MV-4-11 (cell line): ENCODE measurements at regions not wholly inside any gene's neighbourhood (a gene's known extent, or its start where the extent isn't known, plus 50 kb on each side); places are given as distances from the start of the nearest gene placed in this dataset.

Experiments used
- DNase-seq: peaks from one replicate; lab custom pipeline; 2025; lab: John Stamatoyannopoulos, UW

- DNase-seq, result no peak
Measured at GRCh38 chr6:1029141-1029540, 282.8 kb upstream of the FOXQ1 start.

GRCh38 chr6:1028723-1029122, 283.2 kb upstream of the FOXQ1 start:
- DNase-seq, result no peak

- DNase-seq, result no peak
Measured at GRCh38 chr6:1027795-1028569, 283.9 kb upstream of the FOXQ1 start.

- DNase-seq, result no peak
Measured at GRCh38 chr6:1027109-1027794, 284.6 kb upstream of the FOXQ1 start.

GRCh38 chr6:1025821-1026220, 286.1 kb upstream of the FOXQ1 start:
- DNase-seq, result no peak

GRCh38 chr6:1024587-1024986, 287.3 kb upstream of the FOXQ1 start:
- DNase-seq, result no peak

- DNase-seq, result no peak
Measured at GRCh38 chr6:1024161-1024560, 287.7 kb upstream of the FOXQ1 start.

- no peak for DNase-seq
Measured at GRCh38 chr6:1023229-1023628, 288.7 kb upstream of the FOXQ1 start.

GRCh38 chr6:1022719-1023118, 289.2 kb upstream of the FOXQ1 start:
- no peak for DNase-seq

GRCh38 chr6:1020837-1021236, 291.1 kb upstream of the FOXQ1 start:
- DNase-seq, result no peak

- DNase-seq, result no peak
Measured at GRCh38 chr6:1020133-1020532, 291.8 kb upstream of the FOXQ1 start.

GRCh38 chr6:1018041-1018440, 293.9 kb upstream of the FOXQ1 start:
- DNase-seq, result no peak

- no peak for DNase-seq
Measured at GRCh38 chr6:1016329-1017302, 295.3 kb upstream of the FOXQ1 start.

- no peak for DNase-seq
Measured at GRCh38 chr6:1015825-1016224, 296.1 kb upstream of the FOXQ1 start.

GRCh38 chr6:1014431-1014807, 297.5 kb upstream of the FOXQ1 start:
- no peak for DNase-seq

GRCh38 chr6:1013656-1014430, 298.1 kb upstream of the FOXQ1 start:
- no peak for DNase-seq

- no peak for DNase-seq
Measured at GRCh38 chr6:1009103-1009502, 302.8 kb upstream of the FOXQ1 start.

GRCh38 chr6:1007159-1007558, 304.7 kb upstream of the FOXQ1 start:
- DNase-seq, result no peak

- DNase-seq, result no peak
Measured at GRCh38 chr6:1004885-1005630, 306.8 kb upstream of the FOXQ1 start.

GRCh38 chr6:1003394-1004160, 308.3 kb upstream of the FOXQ1 start:
- DNase-seq, result no peak
